T-helper 17 cell (primary cell): ENCODE measurements at regions not wholly inside any gene's neighbourhood (a gene's known extent, or its start where the extent isn't known, plus 50 kb on each side); places are given as distances from the start of the nearest gene placed in this dataset.

Experiments used
- ATAC-seq: fragments of 150-1000 bp; cut with Tn5 transposase; 2 replicates; pipeline ENCODE4 v1.10.0; 2021; ENCODE audit warnings: mild to moderate bottlenecking, moderate library complexity
- DNase-seq, 3 donors: peaks; one replicate each; pipeline versions ENCODE4 v3.0.0 to v3.0.0-alpha.2; 2020 to 2021
- H3K9me3 ChIP-seq: one replicate; pipeline ENCODE4 v1.7.0; 2013; ENCODE audit warnings: low read length, mild to moderate bottlenecking; ENCODE audit not compliant: control insufficient read depth, poor library complexity, severe bottlenecking
- H3K27ac Mint-ChIP-seq: one replicate; pipeline ENCODE4 v1.8.0; 2022; ENCODE audit warnings: mild to moderate bottlenecking, moderate library complexity, mixed read lengths
- H3K27me3 Mint-ChIP-seq: one replicate; pipeline ENCODE4 v1.8.0; 2022; ENCODE audit warnings: mixed read lengths
- H3K36me3 Mint-ChIP-seq: one replicate; pipeline ENCODE4 v1.8.0; 2022; ENCODE audit warnings: low read depth, mixed read lengths
- H3K4me1 Mint-ChIP-seq: one replicate; pipeline ENCODE4 v1.8.0; 2022; ENCODE audit warnings: mild to moderate bottlenecking, mixed read lengths
- H3K4me3 Mint-ChIP-seq: one replicate; pipeline ENCODE4 v1.8.0; 2022; ENCODE audit warnings: mild to moderate bottlenecking, moderate library complexity, mixed read lengths

DNA sequence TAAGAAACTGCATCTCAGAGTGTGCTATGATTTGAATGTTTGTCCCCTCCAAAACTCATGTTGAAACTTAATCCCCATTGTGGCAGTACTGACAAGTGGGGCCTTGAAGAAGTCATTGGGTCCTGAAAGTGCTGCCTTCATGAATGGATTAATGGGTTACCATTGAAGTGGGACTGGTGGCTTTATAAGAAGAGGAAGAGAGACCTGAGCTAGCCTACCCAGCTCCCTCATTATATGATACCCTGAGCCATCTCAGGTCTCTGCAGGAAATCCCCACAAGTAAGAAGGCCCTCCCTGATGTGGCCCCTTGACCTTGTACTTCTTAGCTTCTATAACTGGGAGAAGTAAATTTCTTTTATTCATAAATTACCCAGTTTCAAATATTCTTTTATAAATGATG, 526.8 kb downstream of the XIRP2 start:
- no peaks in the 10 kb centered on the region for H3K36me3 Mint-ChIP-seq

DNA sequence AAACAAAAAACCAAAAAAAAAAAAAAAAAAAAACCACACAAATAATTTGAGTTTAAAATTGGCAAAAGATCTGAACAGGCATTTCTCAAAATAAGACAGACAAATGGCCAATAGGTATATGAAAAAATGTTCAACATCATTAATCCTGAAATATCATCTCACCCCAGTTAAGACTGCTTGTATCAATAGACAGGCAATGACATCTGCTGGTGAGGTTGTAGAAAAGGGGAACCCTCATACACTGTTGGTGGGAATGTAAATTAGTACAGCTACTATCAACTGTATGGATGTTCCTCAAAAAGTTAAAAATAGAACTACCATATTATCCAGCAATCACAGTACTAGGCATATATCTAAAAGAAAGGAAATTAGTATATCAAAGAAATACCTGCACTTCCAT, 523.1 kb downstream of the XIRP2 start:
- no peaks in the 10 kb centered on the region for H3K27me3 Mint-ChIP-seq
- H3K4me1 Mint-ChIP-seq = no peaks in the 10 kb centered on the region
- H3K9me3 ChIP-seq = no peaks in the 10 kb centered on the region
- H3K27ac Mint-ChIP-seq = no peak overlapping the region
- H3K36me3 Mint-ChIP-seq = no peaks in the 10 kb centered on the region
- no peak for ATAC-seq
- no peak for DNase-seq
- H3K4me3 Mint-ChIP-seq = no peak overlapping the region

More for the DNA sequence above, 526.8 kb downstream of the XIRP2 start:
- H3K27ac Mint-ChIP-seq = no peak overlapping the region
- DNase-seq (no peak), ATAC-seq (no peak)
- H3K27me3 Mint-ChIP-seq = no peaks in the 10 kb centered on the region
- H3K4me1 Mint-ChIP-seq = no peaks in the 10 kb centered on the region
- H3K4me3 Mint-ChIP-seq = no peak overlapping the region
- no peaks in the 10 kb centered on the region for H3K9me3 ChIP-seq

DNA sequence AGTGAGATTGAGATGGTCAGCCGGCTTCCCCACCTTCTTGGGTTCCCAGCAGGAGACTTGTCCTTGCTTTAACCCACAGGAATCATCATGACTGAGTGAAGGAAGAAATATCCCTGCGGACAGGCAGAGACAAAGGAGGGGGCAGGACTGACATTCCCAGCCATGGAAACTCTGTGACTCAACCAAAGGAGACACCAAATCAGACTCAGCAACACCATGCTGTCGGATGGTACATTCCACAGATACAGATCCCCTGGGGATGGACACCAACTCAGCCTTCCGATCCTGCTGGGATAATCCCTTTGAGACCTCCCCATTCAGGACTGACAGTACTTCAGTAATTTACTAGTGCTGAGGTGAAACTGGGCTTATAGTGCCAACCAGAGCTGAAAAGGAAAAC, 518.3 kb downstream of the XIRP2 start:
- H3K9me3 ChIP-seq = no peaks in the 10 kb centered on the region
- Mint-ChIP-seq H3K4me1 (no peaks in the 10 kb centered on the region), H3K27ac (no peak overlapping the region), H3K27me3 (no peaks in the 10 kb centered on the region), H3K4me3 (no peak overlapping the region), H3K36me3 (no peaks in the 10 kb centered on the region)
- DNase-seq = no peak
- ATAC-seq = no peak

DNA sequence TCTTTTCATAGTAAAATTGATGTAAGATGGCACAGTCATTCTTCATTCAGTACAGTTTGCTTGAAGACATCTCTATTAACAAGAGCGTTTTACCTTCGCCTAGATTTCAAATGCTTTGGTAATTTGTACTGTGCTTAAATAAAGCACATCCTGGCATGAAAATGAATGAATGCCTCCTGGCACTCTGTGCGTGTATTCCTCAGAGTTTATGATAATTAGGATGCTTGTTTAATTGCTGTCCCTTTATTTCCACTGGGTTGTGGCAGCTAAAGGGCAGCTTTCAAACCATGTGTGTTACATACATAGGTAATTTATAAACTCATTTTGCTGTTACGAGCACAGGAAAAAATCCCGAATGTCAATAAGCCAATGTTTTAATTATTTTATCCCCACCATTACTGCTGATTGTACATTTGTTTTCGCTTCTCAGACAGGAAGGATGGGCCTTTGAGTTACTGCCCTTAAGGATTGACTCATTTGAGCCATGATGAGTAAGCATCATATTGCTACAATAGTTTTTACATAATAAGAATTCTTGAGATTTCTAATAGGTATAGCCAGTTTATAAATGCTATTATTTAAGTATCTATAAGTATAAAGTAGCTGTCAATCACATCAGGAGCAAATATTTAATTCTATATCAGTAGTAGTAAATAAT, 516.5 kb downstream of the XIRP2 start:
- no peak for DNase-seq
- H3K9me3 ChIP-seq = no peaks in the 10 kb centered on the region
- Mint-ChIP-seq H3K36me3 (no peaks in the 10 kb centered on the region), H3K4me1 (no peaks in the 10 kb centered on the region), H3K27ac (no peak overlapping the region), H3K4me3 (no peak overlapping the region), H3K27me3 (no peaks in the 10 kb centered on the region)
- ATAC-seq = no peak

DNA sequence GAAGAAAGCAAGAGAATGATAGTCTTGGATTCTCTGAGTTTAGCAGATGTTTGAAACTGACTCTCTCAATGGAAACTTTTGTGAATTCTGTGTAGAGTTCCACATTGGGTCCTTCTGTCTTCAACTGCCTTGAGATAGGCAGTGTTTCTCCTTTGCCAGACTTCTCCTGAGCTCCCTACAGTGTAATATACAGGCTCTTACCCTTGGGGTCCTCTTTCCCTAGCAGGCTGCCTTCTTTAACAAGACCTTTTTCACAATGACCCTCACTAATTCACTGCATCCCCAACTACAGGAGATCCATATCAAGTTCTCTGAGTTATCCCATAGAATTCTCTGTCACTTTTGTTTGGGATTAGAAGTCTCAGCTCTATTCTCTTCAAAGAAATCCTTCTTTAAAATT, 513.0 kb downstream of the XIRP2 start:
- Mint-ChIP-seq H3K4me3 (no peak overlapping the region), H3K27ac (no peak overlapping the region), H3K27me3 (no peaks in the 10 kb centered on the region), H3K4me1 (no peaks in the 10 kb centered on the region), H3K36me3 (no peaks in the 10 kb centered on the region)
- ATAC-seq = no peak
- DNase-seq = no peak
- H3K9me3 ChIP-seq = no peaks in the 10 kb centered on the region

DNA sequence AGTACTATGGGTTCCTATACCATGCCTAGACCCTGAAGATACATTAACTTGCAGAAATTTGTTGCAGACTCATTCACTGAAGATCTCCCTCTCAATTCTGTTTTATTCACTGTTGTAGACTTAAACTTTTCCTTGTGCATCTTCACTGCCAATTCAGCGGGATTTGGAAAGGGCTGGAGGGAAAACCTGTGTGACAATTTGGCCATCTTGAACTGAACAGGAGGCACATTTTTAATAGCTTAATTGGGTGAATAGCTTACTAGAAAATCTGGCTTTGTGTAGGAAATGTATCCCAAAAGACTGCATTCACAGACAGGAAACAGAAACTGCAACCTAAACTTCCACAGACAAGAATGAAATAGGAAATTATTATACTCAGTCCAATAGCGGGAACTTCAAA, 512.3 kb downstream of the XIRP2 start:
- ATAC-seq (no peak), DNase-seq (no peak)
- Mint-ChIP-seq H3K27ac (no peak overlapping the region), H3K36me3 (no peaks in the 10 kb centered on the region), H3K4me1 (no peaks in the 10 kb centered on the region), H3K27me3 (no peaks in the 10 kb centered on the region), H3K4me3 (no peak overlapping the region)
- no peaks in the 10 kb centered on the region for H3K9me3 ChIP-seq

DNA sequence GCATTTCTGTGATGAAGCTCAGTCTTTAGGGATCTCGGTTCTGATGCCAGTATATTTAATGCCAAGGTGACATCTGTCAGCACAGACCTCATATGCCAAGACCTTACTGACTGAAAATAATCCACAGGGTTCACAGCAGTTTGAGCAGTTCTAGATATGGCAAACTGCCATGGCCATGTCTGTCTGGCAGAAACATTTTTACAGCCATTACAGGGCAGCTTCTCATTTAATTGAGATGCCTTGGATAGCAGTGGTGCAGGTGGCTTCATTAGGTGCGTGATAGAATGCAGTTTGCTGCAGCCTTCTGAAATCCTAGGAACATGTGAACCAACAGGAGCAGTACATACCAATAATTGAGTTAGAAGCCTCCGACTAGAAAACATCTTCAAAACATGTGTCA, 510.6 kb downstream of the XIRP2 start:
- no peak for ATAC-seq
- no peaks in the 10 kb centered on the region for H3K27me3 Mint-ChIP-seq
- DNase-seq = no peak
- H3K4me1 Mint-ChIP-seq = no peaks in the 10 kb centered on the region
- no peak overlapping the region for H3K4me3 Mint-ChIP-seq
- H3K36me3 Mint-ChIP-seq = no peaks in the 10 kb centered on the region
- H3K27ac Mint-ChIP-seq = no peak overlapping the region
- no peaks in the 10 kb centered on the region for H3K9me3 ChIP-seq

DNA sequence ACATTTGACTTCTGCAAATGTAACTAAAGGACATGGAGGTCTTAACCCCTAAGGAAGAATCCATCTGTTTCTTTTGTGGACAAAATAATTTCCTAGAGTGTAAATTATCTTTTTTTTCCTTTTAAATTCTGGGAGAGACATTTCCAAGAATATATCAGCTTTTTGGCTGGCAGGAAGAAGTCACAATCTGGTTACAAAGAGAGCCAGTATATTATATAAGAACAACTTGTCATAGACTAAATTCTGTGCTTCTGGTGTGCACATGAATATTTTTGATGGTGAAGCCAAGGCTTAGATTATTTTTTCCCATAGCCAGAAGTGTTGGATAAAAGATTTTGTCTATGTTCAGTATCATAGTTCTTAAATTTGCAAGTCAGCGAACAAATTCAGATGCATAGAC, 500.6 kb downstream of the XIRP2 start:
- ATAC-seq (no peak), DNase-seq (no peak)
- H3K27ac Mint-ChIP-seq = no peak overlapping the region
- H3K9me3 ChIP-seq = no peaks in the 10 kb centered on the region
- no peak overlapping the region for H3K4me3 Mint-ChIP-seq
- H3K27me3 Mint-ChIP-seq = no peaks in the 10 kb centered on the region
- H3K4me1 Mint-ChIP-seq = no peaks in the 10 kb centered on the region
- no peaks in the 10 kb centered on the region for H3K36me3 Mint-ChIP-seq

DNA sequence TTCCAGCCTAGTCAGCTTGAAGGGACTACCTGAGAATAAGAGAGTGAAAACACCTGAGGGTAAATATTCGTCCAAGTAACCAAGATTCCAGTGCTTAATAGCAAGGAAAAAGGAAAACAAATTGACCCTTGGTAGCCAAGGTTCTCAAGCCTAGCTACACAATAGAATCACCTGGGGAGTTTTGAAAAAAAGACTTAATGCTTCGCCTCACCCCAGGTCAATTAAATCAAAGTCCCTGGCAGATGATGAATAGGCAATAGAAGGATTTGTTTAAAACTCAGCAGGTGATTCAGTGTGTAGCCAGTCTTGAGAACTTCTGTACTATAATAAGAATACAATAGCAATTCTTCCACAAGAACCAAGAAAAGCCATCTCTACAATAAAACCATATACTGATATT, 500.2 kb downstream of the XIRP2 start:
- Mint-ChIP-seq H3K27ac (no peak overlapping the region), H3K27me3 (no peaks in the 10 kb centered on the region)
- no peaks in the 10 kb centered on the region for H3K9me3 ChIP-seq

DNA sequence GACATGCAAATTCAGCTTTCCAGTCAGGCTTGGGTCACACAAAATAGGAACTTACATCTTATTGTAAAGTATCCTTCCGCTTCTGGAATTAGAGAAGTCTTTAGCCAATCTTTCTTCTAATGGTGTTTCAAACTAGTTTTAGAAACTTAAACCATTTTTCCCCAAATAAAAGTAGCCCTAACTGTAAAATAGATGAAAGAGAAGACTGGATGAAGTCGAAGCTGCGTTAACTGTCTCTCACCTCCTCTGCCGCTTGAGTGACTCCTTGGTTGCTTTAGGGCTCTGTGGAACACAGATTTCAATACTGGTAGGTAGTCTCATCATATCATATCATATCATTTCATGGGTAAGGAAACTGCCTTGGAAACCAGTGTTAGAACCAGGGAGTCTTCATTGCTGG, 498.4 kb downstream of the XIRP2 start:
- Mint-ChIP-seq H3K27ac (no peak overlapping the region), H3K4me1 (no peaks in the 10 kb centered on the region), H3K27me3 (no peaks in the 10 kb centered on the region), H3K4me3 (no peak overlapping the region), H3K36me3 (no peaks in the 10 kb centered on the region)
- H3K9me3 ChIP-seq = no peaks in the 10 kb centered on the region
- DNase-seq (no peak), ATAC-seq (no peak)

More for the DNA sequence above, 500.2 kb downstream of the XIRP2 start:
- Mint-ChIP-seq H3K4me1 (no peaks in the 10 kb centered on the region), H3K36me3 (no peaks in the 10 kb centered on the region), H3K4me3 (no peak overlapping the region)
- DNase-seq (no peak), ATAC-seq (no peak)

DNA sequence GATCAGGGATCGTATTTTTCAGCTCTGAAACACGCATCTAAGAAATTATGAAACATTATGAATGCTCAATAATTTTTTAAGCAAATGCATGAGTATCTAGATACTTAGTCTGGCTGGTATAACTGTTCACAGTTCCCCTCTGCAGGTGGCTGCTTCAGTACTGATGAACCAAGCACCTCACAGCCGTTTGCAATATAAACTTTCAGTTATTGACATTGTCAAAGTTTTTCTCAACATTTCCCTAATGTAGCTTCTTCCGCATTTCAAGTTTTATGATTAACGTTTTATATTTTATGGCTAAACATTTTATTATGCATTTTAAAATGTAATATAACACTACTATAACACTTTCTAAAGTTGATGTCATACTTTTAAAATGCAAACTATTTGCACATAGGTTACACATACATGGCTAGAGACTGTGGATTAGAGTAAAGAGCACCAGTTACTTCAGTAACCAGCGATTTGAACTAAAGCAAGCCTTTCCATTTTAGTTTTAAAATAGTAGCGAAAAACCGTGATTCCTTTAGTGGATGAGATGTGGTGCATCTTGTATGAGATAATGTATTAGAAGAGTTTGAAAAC, 495.4 kb downstream of the XIRP2 start:
- Mint-ChIP-seq H3K4me3 (no peak overlapping the region), H3K27me3 (no peaks in the 10 kb centered on the region), H3K4me1 (no peaks in the 10 kb centered on the region), H3K27ac (no peak overlapping the region), H3K36me3 (no peaks in the 10 kb centered on the region)
- DNase-seq (no peak), ATAC-seq (no peak)
- no peaks in the 10 kb centered on the region for H3K9me3 ChIP-seq

DNA sequence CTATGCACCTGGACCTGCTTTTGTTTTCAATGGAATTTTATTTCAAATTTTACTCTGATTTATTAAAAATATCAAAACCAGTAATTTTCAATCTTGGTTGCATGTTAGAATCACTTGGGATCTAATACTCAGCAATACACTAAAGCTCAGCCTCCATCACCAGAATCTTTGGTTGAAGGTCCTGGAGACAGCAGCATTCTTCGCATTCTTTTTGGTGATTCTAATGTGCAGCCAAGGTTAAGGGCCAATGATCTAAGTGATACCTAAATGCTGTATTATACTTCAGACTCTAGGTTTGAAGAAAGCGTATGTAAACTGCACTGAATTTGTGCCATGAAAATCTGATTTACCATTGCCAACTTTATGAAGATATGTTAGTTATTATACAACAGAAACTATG, 493.1 kb downstream of the XIRP2 start:
- Mint-ChIP-seq H3K4me1 (no peaks in the 10 kb centered on the region), H3K27me3 (no peaks in the 10 kb centered on the region), H3K27ac (no peak overlapping the region), H3K4me3 (no peak overlapping the region), H3K36me3 (no peaks in the 10 kb centered on the region)
- DNase-seq = no peak
- no peak for ATAC-seq
- H3K9me3 ChIP-seq = no peaks in the 10 kb centered on the region

DNA sequence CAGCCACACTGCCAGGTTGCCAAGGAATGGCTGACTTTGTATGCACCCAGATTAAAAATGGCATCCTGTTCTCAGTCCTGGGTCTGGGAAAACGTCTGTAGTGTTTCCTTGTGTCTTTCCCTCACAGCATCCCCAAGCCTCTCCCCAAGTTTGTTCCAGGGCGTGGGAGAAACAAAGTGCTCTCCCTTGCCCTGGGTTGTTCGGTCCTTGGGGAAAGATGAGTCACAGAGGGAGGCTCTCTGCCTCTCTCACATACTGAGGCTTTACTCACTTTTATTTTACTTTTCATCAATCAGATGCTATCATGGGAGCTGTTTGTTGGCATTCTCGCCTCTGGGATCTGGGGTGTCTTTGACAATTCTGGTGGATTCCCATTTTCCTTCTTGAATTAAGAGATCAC, 492.3 kb downstream of the XIRP2 start:
- Mint-ChIP-seq H3K4me3 (no peak overlapping the region), H3K27me3 (no peaks in the 10 kb centered on the region), H3K27ac (no peak overlapping the region), H3K4me1 (no peaks in the 10 kb centered on the region), H3K36me3 (no peaks in the 10 kb centered on the region)
- ATAC-seq = no peak
- no peaks in the 10 kb centered on the region for H3K9me3 ChIP-seq
- DNase-seq = no peak

DNA sequence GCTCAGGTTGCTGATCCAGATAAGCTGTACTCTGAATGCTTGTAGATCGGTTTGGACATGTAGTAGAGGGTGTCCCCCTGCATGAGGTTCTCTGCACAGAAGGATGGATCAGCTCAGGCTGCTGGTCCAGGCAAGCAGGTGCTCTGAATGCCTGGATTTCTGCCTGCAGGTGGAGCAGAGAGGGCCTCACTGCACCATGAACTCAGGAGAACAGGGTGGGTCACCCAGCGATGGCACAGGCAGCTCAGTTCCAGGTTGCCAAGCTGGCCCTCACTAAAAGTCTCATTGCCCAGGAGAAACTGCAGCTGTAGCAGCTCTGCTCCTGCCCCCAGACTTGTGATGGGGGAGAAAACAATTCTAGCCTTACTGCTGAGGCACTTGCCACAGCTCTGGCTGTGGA, 491.8 kb downstream of the XIRP2 start:
- DNase-seq (no peak), ATAC-seq (no peak)
- H3K27me3 Mint-ChIP-seq = no peaks in the 10 kb centered on the region
- no peak overlapping the region for H3K4me3 Mint-ChIP-seq
- H3K9me3 ChIP-seq = no peaks in the 10 kb centered on the region
- H3K4me1 Mint-ChIP-seq = no peaks in the 10 kb centered on the region
- no peaks in the 10 kb centered on the region for H3K36me3 Mint-ChIP-seq
- no peak overlapping the region for H3K27ac Mint-ChIP-seq
